ENCODE measurements at regions not wholly inside any gene's neighbourhood (a gene's known extent, or its start where the extent isn't known, plus 50 kb on each side); places are given as distances from the start of the nearest gene placed in this dataset. TPM values are rescaled to one million over a fixed set of nuclear protein-coding genes. Genes with fewer than 3 reads are reported as not detected.
A peak's percentile ranks its signal among the peaks of the same experiment; 100 is the strongest.

DNA sequence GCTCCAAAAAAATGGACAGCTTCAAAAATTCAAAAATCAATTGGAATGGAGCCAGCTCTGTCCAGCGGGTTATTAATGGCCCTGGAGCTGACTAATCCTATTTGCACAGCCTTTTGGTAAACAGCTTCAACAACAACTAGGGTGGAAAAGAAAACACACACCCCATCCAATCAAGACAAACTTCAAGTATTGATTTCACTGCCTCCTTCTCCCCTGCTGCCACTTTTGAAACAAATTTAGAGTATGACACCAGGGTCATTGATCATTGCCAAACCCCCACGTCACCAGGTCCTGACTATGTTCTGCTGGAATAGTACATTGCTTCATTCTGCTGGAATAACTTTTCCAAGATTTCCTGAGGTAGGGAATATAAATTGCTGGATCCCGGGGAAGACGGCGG is 56.8 kb upstream of the GTF3A start:
- no peak for DNase-seq (ENCODE audit: low spot score)

DNA sequence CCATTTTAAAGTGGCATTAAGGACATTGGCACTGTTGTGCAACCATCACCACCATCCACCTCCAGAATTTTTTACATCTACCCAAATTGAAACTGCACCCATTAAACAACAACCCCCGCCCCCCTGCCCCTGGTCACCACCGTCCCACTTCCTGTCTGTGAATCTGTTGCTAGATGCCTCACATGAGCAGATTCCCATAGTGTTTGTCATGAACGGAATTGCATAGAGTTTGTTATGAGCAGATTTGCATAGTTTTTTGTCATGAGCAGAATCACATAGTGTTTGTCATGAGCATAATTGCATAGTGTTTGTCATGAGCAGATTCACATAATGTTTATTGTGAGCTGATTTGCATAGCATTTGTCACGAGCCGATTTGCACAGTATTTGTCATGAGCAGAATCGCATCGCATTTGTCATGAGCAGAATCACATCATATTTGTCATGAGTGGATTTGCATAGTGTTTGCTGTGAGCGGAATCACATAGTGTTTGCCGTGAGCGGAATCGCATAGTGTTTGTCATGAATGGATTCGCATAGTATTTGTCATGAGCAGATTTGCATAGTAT is 54.0 kb upstream of the GTF3A start:
- no peak for DNase-seq (ENCODE audit: low spot score)

DNA sequence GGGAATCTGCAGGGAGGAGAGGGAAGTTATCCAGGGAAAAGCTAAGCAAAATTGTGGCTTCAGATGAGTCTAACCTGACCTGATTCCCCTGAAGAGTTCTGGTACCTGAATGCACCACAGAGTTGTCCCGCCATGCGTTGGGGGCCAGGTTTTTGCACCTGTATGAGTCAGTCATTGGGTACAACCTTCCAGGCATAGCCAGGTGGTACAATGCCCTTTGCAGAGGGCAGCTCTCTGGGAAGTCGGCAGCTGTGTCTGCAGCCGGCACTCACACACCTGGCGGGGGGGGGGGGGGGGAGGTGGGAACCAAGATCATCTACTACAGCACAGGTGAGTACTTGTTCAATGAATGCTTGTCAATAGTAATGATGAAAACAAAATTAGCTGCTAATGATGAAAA is 52.5 kb upstream of the GTF3A start:
- no peak for DNase-seq (ENCODE audit: low spot score)

DNA sequence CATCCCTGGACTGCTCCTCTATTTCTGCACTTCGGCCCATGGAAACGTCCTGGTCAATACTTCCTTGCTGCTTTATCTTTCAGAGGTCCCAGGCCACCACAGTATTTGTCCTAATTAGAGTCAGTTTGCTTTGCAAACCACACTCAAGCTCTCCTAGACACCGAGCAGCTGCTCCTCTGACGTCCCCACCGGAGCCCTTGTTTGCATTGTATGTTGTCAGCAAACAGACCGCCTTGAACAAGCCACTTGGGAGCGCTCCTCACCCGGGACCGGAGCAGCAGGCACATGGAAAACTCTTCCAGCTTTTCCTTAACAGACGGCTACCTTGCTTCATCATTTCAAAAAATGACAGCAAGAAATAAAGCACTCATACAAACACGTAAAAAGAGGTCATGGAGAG is 51.5 kb upstream of the GTF3A start:
- DNase-seq (ENCODE audit: low spot score): peak; percentile 63

DNA sequence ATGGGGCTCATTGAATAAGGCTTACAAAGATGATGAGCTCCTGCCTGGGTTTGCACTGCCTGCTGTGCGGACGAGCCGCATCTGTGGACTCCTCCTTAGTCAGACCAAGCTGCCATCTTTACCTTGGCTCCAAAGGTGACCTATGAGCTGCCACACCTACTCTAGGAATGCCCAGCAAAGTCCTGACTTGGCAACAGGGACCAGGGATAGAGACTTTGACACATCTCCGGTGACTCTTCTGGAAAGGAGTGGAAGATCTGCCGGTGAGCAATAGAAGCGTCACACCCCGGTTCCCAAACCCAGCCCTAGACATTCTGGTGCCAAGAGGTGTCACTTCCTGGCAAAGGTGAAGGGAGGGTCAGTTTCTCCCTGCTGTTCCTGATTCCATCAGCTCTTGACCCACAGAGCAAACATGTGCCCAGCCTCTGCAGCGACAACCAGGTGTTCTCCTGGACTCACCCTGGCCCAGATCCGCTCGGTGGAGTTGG is 50.2 kb upstream of the GTF3A start:
- DNase-seq (ENCODE audit: low spot score): no peak

Small RNAs in the stretch of these regions (small RNA-seq; reads per million reads assigned to genes)
- not detected for gene RNU6-70P
